Spleen (tissue), 11 donors: ENCODE measurements at regions not wholly inside any gene's neighbourhood (a gene's known extent, or its start where the extent isn't known, plus 50 kb on each side); places are given as distances from the start of the nearest gene placed in this dataset.

Experiments used
- DNase-seq: peaks from one replicate; pipeline ENCODE4 v3.0.0-alpha.2; 2020
- H3K27ac ChIP-seq, 8 donors: fragments of 200-600 bp; sonication (generic) in 7 of 8; 1 replicate in 4 of 8; 2 replicates in 4 of 8; pipeline versions ENCODE4 v1.5.0 to v1.8.0; 2016 to 2021; ENCODE audit warnings: inconsistent platforms in 4 of 8, mild to moderate bottlenecking in 4 of 8, moderate library complexity in 1 of 8
- H3K27me3 ChIP-seq, 7 donors: fragments of 200-600 bp; sonication (generic) in 6 of 7; replicated peaks in 1 of 7; 1 replicate in 4 of 7; 2 replicates in 3 of 7; pipeline versions ENCODE4 v1.5.0 to v1.8.0; 2016 to 2021; ENCODE audit warnings: inconsistent platforms in 3 of 7, mild to moderate bottlenecking in 1 of 7
- H3K36me3 ChIP-seq, 6 donors: fragments of 200-600 bp; sonication (generic) in 5 of 6; 1 replicate in 4 of 6; 2 replicates in 2 of 6; pipeline versions ENCODE4 v1.5.0 to v1.8.0; 2016 to 2021; ENCODE audit warnings: inconsistent platforms in 2 of 6
- H3K4me1 ChIP-seq, 6 donors: fragments of 200-600 bp; sonication (generic) in 5 of 6; 1 replicate in 3 of 6; 2 replicates in 3 of 6; pipeline versions ENCODE4 v1.5.0 to v1.8.0; 2016 to 2021; ENCODE audit warnings: inconsistent platforms in 3 of 6
- H3K4me3 ChIP-seq, 8 donors: fragments of 200-600 bp; sonication (generic) in 7 of 8; 1 replicate in 4 of 8; 2 replicates in 4 of 8; pipeline versions ENCODE4 v1.5.0 to v1.8.0; 2016 to 2021; ENCODE audit warnings: inconsistent platforms in 4 of 8, mild to moderate bottlenecking in 4 of 8, moderate library complexity in 2 of 8
- H3K9me3 ChIP-seq, 8 donors: fragments of 200-600 bp; sonication (generic) in 7 of 8; 1 replicate in 4 of 8; 2 replicates in 4 of 8; pipeline versions ENCODE4 v1.5.0 to v1.8.0; 2016 to 2021; ENCODE audit warnings: inconsistent platforms in 4 of 8
- CTCF ChIP-seq, 11 experiments: fragments of 200-600 bp in 7 of 11; fragments of 450-650 bp in 4 of 11; sonication (generic) in 4 of 11; IDR thresholded peaks in 8 of 11; conservative IDR thresholded peaks in 3 of 11; 1 replicate in 7 of 11; 2 replicates in 4 of 11; pipeline versions ENCODE4 v1.4.0 to v1.8.0; 2016 to 2021; ENCODE audit warnings: antibody characterized with exemption in 11 of 11, inconsistent platforms in 4 of 11, mild to moderate bottlenecking in 1 of 11
- POLR2A ChIP-seq, 3 donors: fragments of 450-650 bp; IDR thresholded peaks; one replicate each; pipeline ENCODE4 v1.5.1; 2017; ENCODE audit warnings: antibody characterized with exemption in 3 of 3, mild to moderate bottlenecking in 1 of 3
- POLR2AphosphoS5 ChIP-seq, 3 donors: sonication (generic); formaldehyde crosslinking; IDR thresholded peaks; one replicate each; pipeline ENCODE4 v1.5.1; 2017; ENCODE audit warnings: antibody characterized with exemption in 3 of 3
- WGBS, 5 donors: extraction: QIAGEN DNeasy Blood & Tissue Kit in 3 of 5; methylation state at CpG; one replicate each; pipeline versions ENCODE4 v1.1.5 to v1.1.7; 2013 to 2018; 5-methylcytosine and 5-hydroxymethylcytosine counted together
- intact Hi-C: fragments of 100-400 bp; cut with DNase I; formaldehyde crosslinking; loops from one replicate; pipeline ENCODE4 v1.15.0; 2023; ENCODE audit warnings: low total_unique reads
- donor health status: healthy with polysubstance abuse.
- donor health status: DM: no; HTN: no; CAD: no; lungs with moderate emphysema.
- donor health status: DM: no; HTN: no; CAD: no.
- donor health status: Bipolar disorder and iron deficiency.
- donor health status: healthy.
- donor health status: DM: no; HTN: no; CAD: no.
- donor health status: DM: yes; HTN: yes; CAD: no.

GRCh38 chr6:48229841-48230240 lies 118.8 kb upstream of the PTCHD4 start:
- no peak for DNase-seq
- WGBS, 5 donors, result 78 to 96% (median 89%) methylated on average over 2 of the region's 2 CpGs
- no peak for TF ChIP-seq POLR2A (IDR thresholded peaks at IDR 0.05)
- TF ChIP-seq POLR2AphosphoS5 (IDR thresholded peaks at IDR 0.05), result no peak

GRCh38 chr6:48222241-48222640 lies 111.2 kb upstream of the PTCHD4 start:
- no peaks in the 10 kb centered on the region for H3K36me3 ChIP-seq
- no peak for TF ChIP-seq POLR2A (IDR thresholded peaks at IDR 0.05)
- TF ChIP-seq POLR2AphosphoS5 (IDR thresholded peaks at IDR 0.05), result no peak
- TF ChIP-seq CTCF (IDR thresholded peaks at IDR 0.05 in 8 of 11, conservative IDR thresholded peaks at IDR 0.05 in 3 of 11), result no peak
- peaks cover 0 to 4% (median 0%) of the 10 kb centered on the region in 8 donors for H3K9me3 ChIP-seq
- intact Hi-C loops, result no loop called here
- no peaks in the 10 kb centered on the region for H3K4me1 ChIP-seq
- no peak overlapping the region for H3K27ac ChIP-seq
- no peak overlapping the region for H3K4me3 ChIP-seq
- no peak for DNase-seq
- 72 to 86% (median 83%) methylated on average over 4 of the region's 4 CpGs for whole genome bisulfite sequencing, 5 donors
- H3K27me3 ChIP-seq, result no peaks in the 10 kb centered on the region

More at GRCh38 chr6:48229841-48230240, 118.8 kb upstream of the PTCHD4 start:
- no peaks in the 10 kb centered on the region for H3K4me1 ChIP-seq
- no peak overlapping the region for H3K4me3 ChIP-seq
- intact Hi-C loops, result no loop called here
- no peaks in the 10 kb centered on the region for H3K36me3 ChIP-seq
- H3K27me3 ChIP-seq, result peaks cover 0 to 10% (median 0%) of the 10 kb centered on the region in 7 donors
- H3K27ac ChIP-seq, result no peak overlapping the region
- H3K9me3 ChIP-seq, result peaks cover 0 to 24% (median 12%) of the 10 kb centered on the region in 8 donors

- H3K27ac ChIP-seq, result no peak overlapping the region
- H3K4me1 ChIP-seq, result no peaks in the 10 kb centered on the region
- WGBS, 5 donors, result 83 to 89% (median 85%) methylated on average over 8 of the region's 8 CpGs
- TF ChIP-seq POLR2AphosphoS5 (IDR thresholded peaks at IDR 0.05) (no peak), CTCF (IDR thresholded peaks at IDR 0.05 in 8 of 11, conservative IDR thresholded peaks at IDR 0.05 in 3 of 11) (no peak), POLR2A (IDR thresholded peaks at IDR 0.05) (no peak)
- intact Hi-C loops, result no loop called here
- no peak overlapping the region for H3K4me3 ChIP-seq
- H3K36me3 ChIP-seq, result no peaks in the 10 kb centered on the region
- H3K27me3 ChIP-seq, result no peaks in the 10 kb centered on the region
- DNase-seq, result no peak
- H3K9me3 ChIP-seq, result peaks cover 0 to 6% (median 4%) of the 10 kb centered on the region in 8 donors
These were observed 102.2 kb upstream of the PTCHD4 start for GRCh38 chr6:48213076-48213788.

- intact Hi-C loops, result no loop called here
- Histone ChIP-seq H3K27me3 (no peaks in the 10 kb centered on the region), H3K4me3 (no peak overlapping the region), H3K36me3 (no peaks in the 10 kb centered on the region), H3K9me3 (peaks cover 0 to 6% (median 4%) of the 10 kb centered on the region in 8 donors), H3K4me1 (no peaks in the 10 kb centered on the region), H3K27ac (no peak overlapping the region)
- 49 to 62% (median 53%) methylated on average over 3 of the region's 3 CpGs for WGBS, 5 donors
- no peak for DNase-seq
- TF ChIP-seq POLR2AphosphoS5 (IDR thresholded peaks at IDR 0.05), result no peak
- no peak for TF ChIP-seq CTCF (IDR thresholded peaks at IDR 0.05 in 8 of 11, conservative IDR thresholded peaks at IDR 0.05 in 3 of 11)
- no peak for TF ChIP-seq POLR2A (IDR thresholded peaks at IDR 0.05)
These were observed 101.5 kb upstream of the PTCHD4 start for GRCh38 chr6:48212501-48212900.
